Stimulated activated CD8-positive, alpha-beta memory T cell treated with anti-CD3 and anti-CD28 coated beads, Interleukin-12 subunit alpha, Interleukin-12 subunit beta, amount 100 ng/mL, for 24 hours (primary cell): ENCODE measurements at regions not wholly inside any gene's neighbourhood (a gene's known extent, or its start where the extent isn't known, plus 50 kb on each side); places are given as distances from the start of the nearest gene placed in this dataset.
"Not testable (repeated sequence)": the region's sequence is repeated elsewhere in the genome, so short reads cannot be mapped to it uniquely, and the experiment has no call there.

Experiments
- DNase-seq: peaks from one replicate; pipeline ENCODE4 v3.0.0-alpha.2; 2020; ENCODE audit errors: extremely low read depth

DNA sequence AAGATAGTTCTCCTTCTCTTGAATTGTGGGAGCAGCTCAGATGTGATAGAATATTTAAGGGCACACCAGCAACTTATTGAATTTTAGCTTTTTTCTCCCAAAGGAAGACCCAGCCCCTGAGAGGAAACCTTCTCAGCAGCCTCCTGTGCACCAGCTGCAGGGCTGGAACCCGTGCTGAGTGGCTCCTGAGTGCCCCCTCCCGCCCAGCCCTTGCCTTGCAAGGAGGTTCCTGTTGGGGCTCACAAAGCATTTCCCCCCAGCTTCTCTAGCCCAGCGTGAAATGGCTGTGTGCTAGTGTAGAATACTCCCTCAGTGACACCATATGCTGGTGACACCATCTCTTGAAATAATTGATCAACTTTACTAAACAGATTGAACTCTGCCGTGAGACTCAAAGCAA, 1180.1 kb downstream of the TMEM121 start:
- not testable (repeated sequence) for DNase-seq

DNA sequence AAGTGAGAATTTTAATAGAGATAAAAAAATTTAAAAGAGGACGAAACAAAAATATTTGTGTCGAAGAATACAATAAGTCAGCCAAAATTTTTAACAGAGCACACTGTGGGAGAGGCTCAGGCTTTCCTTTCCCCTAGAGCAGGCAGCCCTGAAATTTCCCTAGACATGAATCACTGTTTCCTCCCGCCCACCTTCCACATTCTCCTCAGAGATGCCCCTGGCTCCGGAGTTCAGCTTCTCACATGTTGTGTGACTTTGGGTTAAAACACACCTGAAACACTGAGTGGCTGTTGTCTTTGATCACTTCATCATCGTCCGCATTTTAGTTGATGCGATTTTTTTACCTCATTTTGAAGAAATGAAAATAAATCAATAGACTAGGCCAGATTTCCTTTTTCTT, 1183.8 kb downstream of the TMEM121 start:
- not testable (repeated sequence) for DNase-seq

DNA sequence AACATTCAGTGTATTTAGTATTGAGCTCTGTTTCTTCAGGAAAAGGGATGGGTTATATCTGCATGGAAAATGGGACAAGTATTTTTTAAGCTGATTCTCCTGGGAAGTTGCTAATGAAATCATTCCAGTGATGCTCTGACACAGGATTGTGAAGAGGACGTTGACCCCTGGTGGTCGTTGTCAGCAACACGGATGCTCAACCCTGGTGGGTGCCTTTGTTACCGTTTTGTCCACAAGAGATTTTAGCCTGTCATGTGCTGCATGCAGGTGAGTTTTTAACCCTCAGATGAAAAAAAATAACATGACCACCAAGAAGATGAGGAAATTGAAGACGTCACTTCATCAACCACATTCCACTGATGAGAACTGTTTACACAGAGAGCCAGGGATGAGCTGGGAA, 1186.1 kb downstream of the TMEM121 start:
- not testable (repeated sequence) for DNase-seq

DNA sequence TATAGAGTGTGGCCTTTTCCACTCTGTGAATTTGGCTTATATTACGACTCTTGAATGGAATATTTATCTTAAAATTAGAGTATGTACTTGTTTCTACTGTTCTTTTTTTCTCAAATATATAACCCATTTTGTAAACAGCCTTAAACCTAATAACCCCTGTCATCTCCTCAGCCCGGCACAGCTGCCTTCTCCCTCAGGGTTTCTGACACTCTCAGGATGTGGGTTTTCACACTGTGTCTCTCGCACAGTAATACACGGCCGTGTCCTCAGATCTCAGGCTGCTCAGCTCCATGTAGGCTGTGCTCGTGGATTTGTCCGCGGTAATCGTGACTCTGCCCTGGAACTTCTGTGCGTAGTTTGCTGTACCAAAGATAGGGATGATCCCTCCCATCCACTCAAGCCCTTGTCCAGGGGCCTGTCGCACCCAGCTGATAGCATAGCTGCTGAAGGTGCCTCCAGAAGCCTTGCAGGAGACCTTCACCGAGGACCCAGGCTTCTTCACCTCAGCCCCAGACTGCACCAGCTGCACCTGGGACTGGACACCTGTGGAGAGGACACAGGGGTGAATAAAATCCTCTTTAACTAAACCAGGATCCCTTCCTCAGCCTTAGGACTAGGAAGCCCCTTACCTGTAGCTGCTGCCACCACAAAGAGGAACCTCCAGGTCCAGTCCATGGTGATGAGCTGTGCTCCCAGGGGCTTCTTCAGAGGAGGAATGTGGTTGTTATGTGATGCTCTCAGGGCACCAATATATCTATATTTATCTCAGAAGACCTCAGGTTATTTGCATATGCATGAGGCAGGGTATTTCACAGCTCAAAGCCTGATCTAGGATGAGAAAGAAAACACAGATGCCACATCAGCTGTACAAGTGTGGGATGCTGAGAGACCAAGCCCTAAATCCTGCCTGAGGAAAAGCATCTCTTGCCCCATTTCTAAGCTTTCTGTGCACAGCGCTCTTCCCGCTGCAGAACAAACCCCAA, 1188.4 kb downstream of the TMEM121 start:
- not testable (repeated sequence) for DNase-seq

DNA sequence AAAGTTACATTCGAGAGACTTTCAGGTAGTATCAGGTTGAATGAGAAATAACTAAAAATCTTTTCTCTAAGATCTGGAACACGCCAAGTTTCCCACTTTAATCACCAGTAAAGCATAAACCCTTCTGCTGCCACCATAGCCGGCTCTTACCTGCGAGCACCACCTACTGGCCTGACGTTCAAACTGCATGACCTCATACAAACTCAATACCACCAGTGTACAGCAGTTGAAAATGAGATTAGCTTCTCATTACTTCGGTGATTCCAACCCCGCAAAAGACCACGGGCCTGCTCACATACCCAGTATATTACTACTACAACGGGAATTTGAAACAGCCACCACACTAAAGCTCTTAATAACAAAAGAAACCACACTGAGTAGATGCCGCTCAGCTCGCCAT, 1191.2 kb downstream of the TMEM121 start:
- not testable (repeated sequence) for DNase-seq

DNA sequence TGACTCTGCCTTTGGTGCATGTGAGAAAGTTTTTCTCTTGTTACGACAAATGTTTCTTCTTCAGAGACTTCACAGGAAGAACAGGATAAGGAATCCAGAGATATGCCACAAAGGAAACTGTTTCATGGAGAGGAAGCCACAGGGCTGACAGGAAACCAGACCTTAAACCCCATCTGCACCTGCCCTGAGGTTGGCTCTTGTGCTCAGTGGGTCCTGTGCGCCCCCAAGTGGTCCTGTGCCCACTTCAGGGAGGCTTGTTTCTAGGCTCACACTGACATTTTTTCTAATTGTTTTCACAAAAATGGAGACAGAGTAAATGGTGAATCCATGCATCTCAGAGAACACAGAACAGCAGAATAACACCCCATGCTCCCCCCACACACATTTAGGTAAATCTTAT, 1193.5 kb downstream of the TMEM121 start:
- DNase-seq = not testable (repeated sequence)

DNA sequence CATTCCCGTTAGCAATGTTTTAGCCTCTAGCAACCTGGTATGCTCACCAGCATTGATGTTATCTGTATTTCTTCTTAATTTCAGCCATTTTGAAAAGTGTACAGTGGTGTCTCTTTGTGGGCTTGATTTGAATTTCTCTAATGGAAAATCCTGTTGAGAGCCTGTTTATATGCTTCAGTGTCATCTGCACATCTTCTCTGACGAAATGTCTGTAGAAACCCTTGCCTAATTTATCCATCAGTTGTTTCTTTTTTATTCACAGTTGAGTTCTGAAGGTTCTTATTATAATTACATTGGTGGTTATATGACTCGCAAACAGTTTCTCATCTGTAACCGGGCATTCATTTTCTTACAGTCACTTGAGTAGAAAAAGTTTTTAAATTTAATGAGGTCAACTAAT, 1195.5 kb downstream of the TMEM121 start:
- not testable (repeated sequence) for DNase-seq

DNA sequence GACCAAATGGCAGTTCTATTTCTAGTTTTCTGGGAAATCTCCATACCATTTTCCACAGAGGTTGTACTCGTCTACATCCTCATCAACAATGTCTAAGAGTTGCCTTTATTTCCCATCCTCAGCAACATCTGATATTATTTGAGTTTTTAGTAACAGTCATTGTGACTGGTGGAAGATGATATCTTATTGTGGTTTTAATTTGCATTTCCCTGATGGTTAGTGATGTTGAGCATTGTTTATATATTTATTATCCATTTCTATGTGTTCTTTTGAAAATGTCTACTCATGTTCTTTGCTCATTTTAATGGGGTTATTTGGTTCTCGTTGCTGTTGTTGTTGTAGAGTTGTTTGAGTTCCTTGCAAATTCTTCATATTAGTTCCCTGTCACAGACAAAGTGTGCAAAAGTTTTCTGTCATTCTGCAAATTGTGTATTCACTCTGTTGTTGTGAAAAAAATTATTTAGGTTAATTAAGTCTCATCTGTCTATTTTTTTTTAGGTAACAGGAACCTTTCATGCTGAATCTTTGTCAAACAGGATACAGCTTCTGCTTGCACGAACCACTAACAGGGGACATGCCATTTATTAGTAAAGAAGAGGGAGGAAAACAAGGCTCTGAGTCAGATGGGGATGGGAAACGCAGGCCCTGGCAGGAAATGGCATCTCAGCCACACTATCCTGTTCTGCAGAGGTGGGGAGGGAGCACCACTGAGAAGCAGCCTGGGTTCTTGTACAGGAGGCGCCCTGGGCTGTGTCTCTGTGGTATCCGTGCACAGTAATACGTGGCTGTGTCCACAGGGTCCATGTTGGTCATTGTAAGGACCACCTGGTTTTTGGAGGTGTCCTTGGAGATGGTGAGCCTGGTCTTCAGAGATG, 1196.7 kb downstream of the TMEM121 start:
- DNase-seq = not testable (repeated sequence)

DNA sequence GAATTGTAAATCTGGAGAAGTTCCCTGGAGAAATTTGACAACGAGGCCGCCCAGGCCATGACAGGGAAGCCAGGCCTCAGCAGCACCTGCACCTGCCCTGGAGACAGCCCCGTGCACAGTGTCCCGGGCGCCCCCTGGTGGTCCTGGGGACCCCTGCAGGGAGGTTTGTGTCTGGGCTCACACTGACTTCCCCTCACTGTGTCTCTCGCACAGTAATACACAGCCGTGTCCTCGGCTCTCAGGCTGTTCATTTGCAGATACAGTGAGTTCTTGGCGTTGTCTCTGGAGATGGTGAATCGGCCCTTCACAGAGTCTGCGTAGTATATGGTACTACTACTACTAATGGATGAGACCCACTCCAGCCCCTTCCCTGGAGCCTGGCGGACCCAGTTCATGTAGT, 1201.6 kb downstream of the TMEM121 start:
- not testable (repeated sequence) for DNase-seq

DNA sequence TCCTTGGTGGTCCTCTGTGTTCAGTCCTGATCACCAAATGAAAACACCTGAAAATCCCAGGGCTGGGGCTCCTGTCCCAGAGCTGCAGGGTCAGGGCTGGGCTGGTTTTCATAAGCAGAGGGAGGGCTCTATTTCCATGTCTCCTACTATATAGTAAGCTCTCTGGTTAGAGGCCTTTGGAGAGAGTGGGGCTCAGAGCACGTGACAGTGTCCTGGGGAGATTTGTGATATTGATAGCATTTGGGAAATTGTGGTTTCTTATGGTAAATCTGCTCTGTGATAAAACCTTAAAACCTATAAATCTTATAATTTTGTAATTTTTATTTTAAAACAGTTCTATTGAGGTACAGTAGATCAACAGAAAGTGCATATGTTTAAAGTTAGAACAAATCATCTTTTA, 1202.2 kb downstream of the TMEM121 start:
- no peak for DNase-seq

DNA sequence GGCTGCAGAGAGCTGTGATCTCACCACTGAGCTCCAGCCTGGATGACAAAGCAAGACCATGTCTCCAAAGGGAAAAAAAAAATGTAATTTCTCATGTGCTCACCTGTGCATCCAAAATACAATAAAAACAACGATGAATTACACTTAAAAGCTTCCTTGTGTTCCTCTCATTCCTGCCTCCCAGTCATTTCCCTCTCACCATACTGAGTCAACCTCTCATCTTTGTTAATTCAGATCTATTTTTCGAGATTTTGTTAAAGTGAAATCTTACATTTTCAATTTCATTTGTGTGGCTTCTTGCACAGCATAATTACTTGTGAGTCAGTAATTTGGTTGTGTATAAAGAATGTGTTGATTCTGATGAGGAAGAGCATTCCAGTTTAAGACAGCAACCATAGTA, 1203.2 kb downstream of the TMEM121 start:
- DNase-seq = no peak

DNA sequence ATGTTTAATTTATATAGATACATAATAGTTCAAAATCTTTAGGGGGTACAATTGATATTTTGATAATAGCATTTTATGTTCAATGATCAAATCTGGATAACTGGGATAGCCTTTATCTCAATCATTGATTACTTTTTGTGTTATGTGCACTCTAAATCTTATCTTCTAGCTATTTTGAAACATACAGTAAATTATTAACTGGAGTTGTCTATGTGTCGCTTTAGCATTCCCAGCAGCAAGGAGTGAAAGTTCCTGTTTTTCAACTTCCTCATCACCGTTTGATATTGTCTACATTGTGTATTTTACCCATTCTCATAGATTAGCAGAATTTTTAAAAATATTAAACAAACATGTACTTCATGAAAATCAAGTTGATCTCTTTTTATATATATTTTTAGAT, 1207.4 kb downstream of the TMEM121 start:
- no peak for DNase-seq

DNA sequence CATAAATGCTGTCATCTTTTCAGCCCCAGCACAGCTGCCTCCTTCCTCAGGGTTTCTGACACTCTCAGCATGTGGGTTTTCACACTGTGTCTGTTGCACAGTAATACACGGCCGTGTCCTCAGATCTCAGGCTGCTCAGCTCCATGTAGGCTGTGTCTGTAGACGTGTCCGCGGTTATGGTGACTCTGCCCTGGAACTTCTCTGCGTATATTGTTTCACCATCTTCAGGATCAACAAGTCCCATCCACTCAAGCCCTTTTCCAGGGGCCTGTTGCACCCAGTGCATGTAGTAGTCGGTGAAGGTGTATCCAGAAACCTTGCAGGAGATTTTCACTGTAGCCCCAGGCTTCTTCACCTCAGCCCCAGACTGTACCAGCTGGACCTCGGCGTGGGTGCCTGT, 1210.6 kb downstream of the TMEM121 start:
- no peak for DNase-seq

DNA sequence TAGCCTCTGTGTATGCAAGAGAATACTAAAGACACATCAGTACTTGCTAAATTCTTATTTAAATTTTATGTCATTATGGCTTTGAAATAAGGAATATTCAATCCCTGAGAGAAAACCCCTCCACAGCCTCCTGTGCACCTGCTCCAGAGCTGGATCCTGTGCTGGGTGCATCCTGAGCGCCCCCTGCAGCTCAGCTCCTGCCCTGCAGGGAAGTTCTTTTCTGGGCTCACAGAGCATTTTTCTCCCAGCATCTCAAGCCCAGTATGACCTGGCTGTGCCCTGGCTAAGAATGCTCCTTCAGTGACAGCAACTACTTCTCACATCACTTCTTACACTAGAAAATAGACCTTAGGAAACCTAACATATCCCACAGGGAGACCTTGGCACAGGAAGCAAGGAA, 1211.7 kb downstream of the TMEM121 start:
- DNase-seq = no peak

DNA sequence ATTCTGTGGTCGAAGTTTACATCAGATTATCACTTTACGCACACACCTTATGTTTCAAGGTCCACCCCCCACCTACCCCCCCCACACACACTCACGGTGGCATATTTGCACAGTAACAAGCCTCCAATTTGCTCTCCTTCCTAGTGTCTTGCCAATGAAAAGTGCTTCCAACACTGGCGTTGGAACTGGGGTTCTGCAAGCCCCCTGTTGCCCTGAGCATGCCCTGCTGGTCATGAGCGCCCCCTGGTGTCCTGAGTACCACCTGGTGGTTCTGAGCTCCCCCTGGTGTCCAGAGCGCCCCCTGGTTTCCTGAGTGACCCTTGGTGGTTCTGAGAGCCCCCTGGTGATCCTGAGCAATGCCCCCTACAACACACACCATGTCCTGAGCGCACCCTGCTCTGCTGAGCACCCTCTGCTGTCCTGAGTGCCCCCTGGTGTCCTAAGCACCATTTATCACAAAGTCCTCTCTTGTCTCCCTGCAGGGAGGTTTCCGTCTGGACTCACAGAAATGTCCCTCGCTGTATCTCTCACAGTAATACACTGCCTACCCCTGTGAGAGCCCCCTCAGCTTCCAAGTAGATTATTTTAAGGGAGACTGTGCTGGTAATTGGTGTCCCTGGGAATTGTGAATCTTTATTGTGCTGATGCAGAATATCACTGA, 1212.3 kb downstream of the TMEM121 start:
- not testable (repeated sequence) for DNase-seq

DNA sequence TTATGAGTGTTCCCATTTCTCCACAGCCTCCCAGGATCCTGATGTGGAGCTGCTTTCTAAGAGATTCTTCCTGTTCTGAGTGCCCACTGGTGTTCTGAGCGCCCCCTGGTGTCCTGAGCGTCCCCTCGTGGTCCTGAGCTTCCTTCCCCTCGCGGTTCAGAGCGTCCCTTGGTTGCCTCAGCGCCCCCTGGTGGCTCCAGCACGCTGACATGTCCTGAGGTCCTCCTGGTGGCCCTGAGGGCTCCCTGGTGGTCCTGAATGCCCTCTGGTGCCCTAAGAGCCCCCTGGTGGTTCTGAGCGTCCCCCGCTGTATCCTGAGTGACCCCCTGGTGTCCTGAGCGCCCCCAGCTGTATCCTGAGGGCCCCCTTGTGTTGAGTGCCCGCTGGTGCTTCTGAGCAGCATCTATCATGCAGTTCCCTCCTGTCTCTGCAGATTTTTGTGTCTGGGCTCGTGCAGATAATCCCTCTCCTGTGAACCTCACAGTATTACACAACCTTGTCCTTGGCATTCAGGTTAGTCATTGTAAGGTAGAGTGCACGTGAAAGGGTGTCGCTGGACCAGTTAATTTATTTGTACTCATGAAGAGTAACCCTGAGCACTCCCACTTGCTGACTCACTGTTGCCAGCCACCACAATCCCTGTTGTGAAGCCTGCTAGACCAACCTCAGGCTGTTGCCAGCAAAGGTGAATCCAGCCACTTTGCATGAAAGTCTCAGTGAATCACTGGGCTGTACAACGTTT, 1214.9 kb downstream of the TMEM121 start:
- DNase-seq = not testable (repeated sequence)

DNA sequence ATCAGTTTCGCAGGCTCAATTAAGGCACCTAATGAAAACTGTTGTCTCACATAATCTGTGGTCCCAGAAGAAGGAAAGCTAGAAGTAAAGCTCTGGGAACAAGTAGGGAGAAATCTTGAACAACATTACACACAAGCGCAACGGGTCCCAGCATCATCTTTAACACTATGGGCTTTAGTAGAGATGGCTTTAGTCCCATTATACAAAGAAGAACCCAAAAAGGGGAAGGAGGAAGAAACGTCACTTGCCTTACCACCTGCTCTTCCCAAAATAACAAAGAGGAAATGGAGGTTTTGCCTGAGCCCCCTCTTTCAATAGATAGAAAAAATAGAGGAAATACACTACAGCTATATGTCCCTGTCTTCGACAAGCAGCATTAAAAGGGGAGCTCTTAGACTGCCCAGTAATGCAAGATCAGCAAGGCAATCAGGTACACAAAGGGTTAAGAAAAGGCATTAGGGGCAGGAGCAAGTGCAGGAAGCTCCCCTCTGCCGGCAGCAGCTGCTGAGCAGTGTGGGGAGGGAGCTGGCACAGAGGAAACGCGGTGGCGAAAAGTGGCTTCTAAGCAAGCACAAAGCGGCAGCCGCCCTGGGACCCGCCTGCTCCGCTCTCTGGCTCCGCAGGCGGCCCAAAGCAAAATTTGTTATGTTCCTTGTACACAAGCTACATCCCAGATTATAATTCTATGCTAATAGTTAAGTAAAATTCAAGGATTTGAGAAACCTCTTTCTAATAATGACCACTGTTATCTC, 1218.8 kb downstream of the TMEM121 start:
- not testable (repeated sequence) for DNase-seq

DNA sequence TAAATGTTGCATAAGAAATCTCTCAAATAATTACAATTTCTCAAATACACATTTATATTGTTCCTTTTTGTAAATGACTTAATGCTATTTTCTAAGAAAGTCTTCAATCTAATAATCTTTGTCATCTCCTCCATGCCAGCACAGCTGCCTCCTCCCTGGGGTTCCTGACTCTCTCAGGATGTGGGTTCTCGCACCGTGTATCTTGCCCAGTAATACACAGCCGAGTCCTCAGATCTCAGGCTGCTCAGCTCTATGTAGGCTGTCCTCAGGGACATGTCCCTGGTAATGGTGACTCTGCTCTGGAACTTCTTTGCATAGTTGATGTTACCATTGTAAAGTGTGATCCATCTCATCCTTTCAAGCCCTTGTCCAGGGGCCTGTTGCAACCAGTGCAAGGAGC, 1223.7 kb downstream of the TMEM121 start:
- not testable (repeated sequence) for DNase-seq

DNA sequence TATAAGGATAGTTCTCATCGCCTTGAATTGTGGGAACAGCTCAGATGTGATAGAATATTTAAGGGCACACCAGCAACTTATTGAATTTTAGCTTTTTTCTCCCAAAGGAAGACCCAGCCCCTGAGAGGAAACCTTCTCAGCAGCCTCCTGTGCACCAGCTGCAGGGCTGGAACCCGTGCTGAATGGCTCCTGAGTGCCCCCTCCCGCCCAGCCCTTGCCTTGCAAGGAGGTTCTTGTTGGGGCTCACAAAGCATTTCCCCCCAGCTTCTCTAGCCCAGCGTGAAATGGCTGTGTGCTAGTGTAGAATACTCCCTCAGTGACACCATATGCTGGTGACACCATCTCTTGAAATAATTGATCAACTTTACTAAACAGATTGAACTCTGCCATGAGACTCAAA, 1227.4 kb downstream of the TMEM121 start:
- not testable (repeated sequence) for DNase-seq

DNA sequence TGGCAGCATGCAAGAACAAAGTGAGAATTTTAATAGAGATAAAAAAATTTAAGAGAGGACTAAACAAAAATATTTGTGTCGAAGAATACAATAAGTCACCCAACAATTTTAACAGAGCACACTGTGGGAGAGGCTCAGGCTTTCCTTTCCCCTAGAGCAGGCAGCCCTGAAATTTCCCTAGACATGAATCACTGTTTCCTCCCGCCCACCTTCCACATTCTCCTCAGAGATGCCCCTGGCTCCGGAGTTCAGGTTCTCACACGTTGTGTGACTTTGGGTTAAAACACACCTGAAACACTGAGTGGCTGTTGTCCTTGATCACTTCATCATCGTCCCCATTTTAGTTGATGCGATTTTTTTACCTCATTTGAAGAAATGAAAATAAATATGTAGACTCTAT, 1231.1 kb downstream of the TMEM121 start:
- DNase-seq = not testable (repeated sequence)
